MM.1S (cell line): ENCODE measurements at regions not wholly inside any gene's neighbourhood (a gene's known extent, or its start where the extent isn't known, plus 50 kb on each side); places are given as distances from the start of the nearest gene placed in this dataset.

Experiments
- DNase-seq: peaks from one replicate; pipeline ENCODE4 v3.0.0-alpha.2; 2015
- H2AFZ ChIP-seq: fragments of 300-600 bp; sonication (generic); 2 replicates; pipeline ENCODE4 v1.6.0; 2016; ENCODE audit warnings: antibody characterized with exemption, low read length
- H3F3A ChIP-seq: fragments of 300-600 bp; sonication (generic); 2 replicates; pipeline ENCODE4 v1.6.1; 2016; ENCODE audit warnings: mild to moderate bottlenecking, antibody characterized with exemption, low read length, moderate library complexity, mixed read lengths; ENCODE audit not compliant: insufficient read depth
- H3K27ac ChIP-seq: fragments of 300-600 bp; sonication (generic); 2 replicates; pipeline ENCODE4 v1.5.1; 2016; ENCODE audit warnings: mild to moderate bottlenecking, low read length
- H3K27me3 ChIP-seq: fragments of 300-600 bp; sonication (generic); replicated peaks from 2 replicates; pipeline ENCODE4 v1.6.0; 2016; ENCODE audit warnings: low read length; ENCODE audit not compliant: insufficient read depth
- H3K36me3 ChIP-seq: fragments of 300-600 bp; sonication (generic); replicated peaks from 2 replicates; pipeline ENCODE4 v1.6.1; 2016; ENCODE audit warnings: mild to moderate bottlenecking, low read length, mixed read lengths; ENCODE audit not compliant: insufficient read depth
- H3K4me1 ChIP-seq: fragments of 300-600 bp; sonication (generic); 2 replicates; pipeline ENCODE4 v1.6.1; 2016; ENCODE audit warnings: low read length, mixed read lengths
- H3K4me2 ChIP-seq: fragments of 300-600 bp; sonication (generic); 2 replicates; pipeline ENCODE4 v1.6.0; 2016; ENCODE audit warnings: low read depth, low read length
- H3K4me3 ChIP-seq: fragments of 300-600 bp; sonication (generic); 2 replicates; pipeline ENCODE4 v1.5.1; 2016; ENCODE audit warnings: low read length, mixed read lengths
- H3K79me2 ChIP-seq: fragments of 300-600 bp; sonication (generic); 2 replicates; pipeline ENCODE4 v1.6.1; 2016; ENCODE audit warnings: mixed run types, low read length, mixed read lengths
- H3K9ac ChIP-seq: fragments of 300-600 bp; sonication (generic); 2 replicates; pipeline ENCODE4 v1.6.1; 2016; ENCODE audit warnings: low read length, mixed read lengths
- H3K9me2 ChIP-seq: fragments of 300-600 bp; sonication (generic); replicated peaks from 2 replicates; pipeline ENCODE4 v1.6.1; 2016; ENCODE audit warnings: mild to moderate bottlenecking, low read length, mixed read lengths; ENCODE audit not compliant: insufficient read depth
- H3K9me3 ChIP-seq: fragments of 300-600 bp; sonication (generic); replicated peaks from 2 replicates; pipeline ENCODE4 v1.6.1; 2016; ENCODE audit warnings: mild to moderate bottlenecking, low read length, mixed read lengths; ENCODE audit not compliant: insufficient read depth
- H4K20me1 ChIP-seq: fragments of 300-600 bp; sonication (generic); 2 replicates; pipeline ENCODE4 v1.6.1; 2016; ENCODE audit warnings: mild to moderate bottlenecking, low read length, moderate library complexity, mixed read lengths; ENCODE audit not compliant: insufficient read depth
- EZH2 ChIP-seq: fragments of 300-600 bp; sonication (generic); optimal IDR thresholded peaks from 2 replicates; pipeline ENCODE3; 2017; ENCODE audit warnings: low read depth, mild to moderate bottlenecking, antibody characterized with exemption, low read length, mixed read lengths
- EZH2phosphoT487 ChIP-seq: fragments of 300-600 bp; sonication (generic); IDR thresholded peaks from 2 replicates; pipeline ENCODE4 v1.6.1; 2018; ENCODE audit warnings: antibody characterized with exemption, low read length
- TF ChIP-seq, protein P1 (sequence below): fragments of 300-600 bp; sonication (generic); IDR thresholded peaks from 2 replicates; pipeline ENCODE4 v1.5.1; 2016; ENCODE audit warnings: antibody characterized with exemption, low read length, mixed read lengths

DNA sequence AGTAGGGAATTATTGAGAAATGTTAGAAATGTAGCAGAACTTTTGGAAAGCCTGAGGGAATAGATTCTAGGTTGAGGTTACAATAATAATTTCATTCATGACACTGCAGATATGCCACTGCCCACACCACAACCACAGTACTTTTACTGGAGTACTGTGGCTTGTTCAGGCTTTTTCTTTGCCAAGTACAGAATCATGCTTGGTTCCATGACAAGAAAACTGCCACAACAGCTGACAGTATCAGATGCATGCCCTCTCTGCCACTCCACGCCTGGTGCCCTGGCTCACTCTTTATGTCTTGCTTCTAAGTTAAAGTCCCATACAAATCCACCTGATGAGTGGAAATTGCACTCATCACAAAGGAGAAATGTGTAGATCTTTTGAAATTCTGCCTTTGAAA, 398.6 kb downstream of the ZIC1 start:
- H3F3A ChIP-seq: no peaks in the 10 kb centered on the region
- H3K27me3 ChIP-seq: no peaks in the 10 kb centered on the region
- no peaks in the 10 kb centered on the region for H4K20me1 ChIP-seq
- H3K4me1 ChIP-seq: no peaks in the 10 kb centered on the region
- H3K4me2 ChIP-seq: no peak overlapping the region
- no peaks in the 10 kb centered on the region for H3K79me2 ChIP-seq
- no peak overlapping the region for H2AFZ ChIP-seq
- no peaks in the 10 kb centered on the region for H3K9me2 ChIP-seq
- no peak overlapping the region for H3K27ac ChIP-seq
- no peaks in the 10 kb centered on the region for H3K9me3 ChIP-seq
- no peaks in the 10 kb centered on the region for H3K36me3 ChIP-seq
- DNase-seq: no peak
- TF ChIP-seq, protein P1, sequence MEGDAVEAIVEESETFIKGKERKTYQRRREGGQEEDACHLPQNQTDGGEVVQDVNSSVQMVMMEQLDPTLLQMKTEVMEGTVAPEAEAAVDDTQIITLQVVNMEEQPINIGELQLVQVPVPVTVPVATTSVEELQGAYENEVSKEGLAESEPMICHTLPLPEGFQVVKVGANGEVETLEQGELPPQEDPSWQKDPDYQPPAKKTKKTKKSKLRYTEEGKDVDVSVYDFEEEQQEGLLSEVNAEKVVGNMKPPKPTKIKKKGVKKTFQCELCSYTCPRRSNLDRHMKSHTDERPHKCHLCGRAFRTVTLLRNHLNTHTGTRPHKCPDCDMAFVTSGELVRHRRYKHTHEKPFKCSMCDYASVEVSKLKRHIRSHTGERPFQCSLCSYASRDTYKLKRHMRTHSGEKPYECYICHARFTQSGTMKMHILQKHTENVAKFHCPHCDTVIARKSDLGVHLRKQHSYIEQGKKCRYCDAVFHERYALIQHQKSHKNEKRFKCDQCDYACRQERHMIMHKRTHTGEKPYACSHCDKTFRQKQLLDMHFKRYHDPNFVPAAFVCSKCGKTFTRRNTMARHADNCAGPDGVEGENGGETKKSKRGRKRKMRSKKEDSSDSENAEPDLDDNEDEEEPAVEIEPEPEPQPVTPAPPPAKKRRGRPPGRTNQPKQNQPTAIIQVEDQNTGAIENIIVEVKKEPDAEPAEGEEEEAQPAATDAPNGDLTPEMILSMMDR: no peak
- TF ChIP-seq EZH2phosphoT487: no peak
- TF ChIP-seq EZH2: no peak
- H3K9ac ChIP-seq: no peak overlapping the region
- H3K4me3 ChIP-seq: no peak overlapping the region

DNA sequence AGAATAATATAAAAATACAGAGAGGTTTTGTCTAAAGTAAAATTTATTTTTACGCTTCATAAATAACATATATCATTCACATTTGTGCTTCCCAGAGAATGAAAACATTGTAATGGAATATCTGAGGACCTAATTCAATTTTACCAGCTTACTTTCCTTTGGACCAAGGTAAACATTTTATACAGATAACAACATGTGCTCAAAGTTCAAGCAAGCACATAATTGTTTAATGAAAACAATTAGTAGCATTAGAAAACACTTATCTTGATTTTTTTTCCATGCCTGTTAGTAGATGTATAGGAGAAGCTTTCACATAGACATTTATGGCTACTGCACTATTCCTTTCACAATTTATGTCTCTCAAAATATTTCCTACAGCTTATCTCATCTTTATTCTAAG, 400.0 kb downstream of the ZIC1 start:
- Histone ChIP-seq H3K27ac (no peak overlapping the region), H3K4me1 (no peaks in the 10 kb centered on the region), H4K20me1 (no peaks in the 10 kb centered on the region), H3K27me3 (no peaks in the 10 kb centered on the region), H3K4me2 (no peak overlapping the region), H3K36me3 (no peaks in the 10 kb centered on the region), H3F3A (no peaks in the 10 kb centered on the region), H3K79me2 (no peaks in the 10 kb centered on the region), H3K9me3 (no peaks in the 10 kb centered on the region), H3K9ac (no peak overlapping the region), H3K4me3 (no peak overlapping the region), H3K9me2 (no peaks in the 10 kb centered on the region), H2AFZ (no peak overlapping the region)
- no peak for TF ChIP-seq EZH2
- TF ChIP-seq, protein P1: no peak
- no peak for TF ChIP-seq EZH2phosphoT487
- no peak for DNase-seq

DNA sequence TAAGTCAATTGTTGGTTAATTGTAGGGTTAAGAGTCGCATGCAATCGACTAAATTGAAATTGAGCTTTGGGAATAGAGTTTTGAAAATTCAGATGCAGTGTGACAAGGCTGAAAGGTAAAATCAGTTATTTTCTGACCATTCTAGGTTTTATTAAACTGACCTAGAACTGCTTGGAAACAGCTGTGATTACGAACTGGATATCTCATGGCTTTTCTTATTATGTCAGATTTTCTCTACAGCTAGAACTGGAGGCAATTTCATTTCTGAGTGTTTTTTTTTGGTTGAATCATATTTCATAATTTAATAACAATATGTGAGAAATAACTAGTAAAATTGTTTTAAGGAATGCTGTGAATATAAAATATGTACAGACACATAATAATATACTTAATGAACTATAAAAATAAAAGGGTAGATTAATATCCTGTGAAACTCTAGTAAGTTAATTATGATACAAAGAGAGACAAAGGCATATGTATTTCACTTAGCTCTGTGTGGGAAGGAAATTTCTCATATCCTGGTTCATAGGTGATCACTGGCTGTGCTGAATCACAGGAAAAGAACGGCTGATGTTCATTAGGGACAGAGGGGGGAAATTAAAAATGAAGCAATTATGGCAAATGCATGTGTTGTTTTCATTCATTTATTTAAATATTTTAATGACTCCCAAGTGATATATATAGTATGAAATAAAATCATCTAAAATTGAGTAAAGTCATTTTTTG, 403.2 kb downstream of the ZIC1 start:
- no peak overlapping the region for H2AFZ ChIP-seq
- DNase-seq: no peak

More for the DNA sequence above, 403.2 kb downstream of the ZIC1 start:
- Histone ChIP-seq H3K4me2 (no peak overlapping the region), H3K4me3 (no peak overlapping the region), H3K4me1 (no peaks in the 10 kb centered on the region), H3F3A (no peaks in the 10 kb centered on the region), H3K9me2 (no peaks in the 10 kb centered on the region), H3K27me3 (no peaks in the 10 kb centered on the region), H3K79me2 (no peaks in the 10 kb centered on the region), H3K9me3 (no peaks in the 10 kb centered on the region), H3K27ac (no peak overlapping the region), H4K20me1 (no peaks in the 10 kb centered on the region), H3K36me3 (no peaks in the 10 kb centered on the region), H3K9ac (no peak overlapping the region)
- TF ChIP-seq EZH2phosphoT487: no peak
- no peak for TF ChIP-seq EZH2
- TF ChIP-seq, protein P1: no peak
